HG03103 (cell line): ENCODE measurements at regions not wholly inside any gene's neighbourhood (a gene's known extent, or its start where the extent isn't known, plus 50 kb on each side); places are given as distances from the start of the nearest gene placed in this dataset.

ENCODE experiments used
- ATAC-seq: cut with Tn5 transposase; IDR thresholded peaks from one replicate; pipeline ENCODE4 v1.9.1; 2021; ENCODE audit warnings: low read depth; ENCODE audit not compliant: unreplicated experiment

DNA sequence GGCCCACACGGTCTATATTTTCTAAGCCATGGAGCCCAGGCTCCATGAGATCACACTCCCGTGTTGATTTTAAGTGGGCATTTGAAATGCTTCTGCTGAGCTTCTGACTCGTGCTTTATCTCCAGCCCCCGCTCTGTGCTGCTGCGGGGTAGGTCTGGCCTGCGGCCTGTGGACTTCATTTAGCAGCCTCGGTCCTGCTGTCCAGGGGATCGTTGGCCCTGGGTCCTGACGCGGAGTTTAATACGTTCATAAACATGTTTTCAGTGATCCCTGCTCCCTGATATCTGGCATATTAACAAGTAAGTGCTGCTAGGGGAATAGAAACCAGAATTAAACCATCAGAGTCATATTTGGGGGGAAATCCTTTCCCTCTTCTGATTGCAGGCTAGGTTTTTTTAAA is 540.3 kb upstream of the MGMT start:
- no peak for ATAC-seq

DNA sequence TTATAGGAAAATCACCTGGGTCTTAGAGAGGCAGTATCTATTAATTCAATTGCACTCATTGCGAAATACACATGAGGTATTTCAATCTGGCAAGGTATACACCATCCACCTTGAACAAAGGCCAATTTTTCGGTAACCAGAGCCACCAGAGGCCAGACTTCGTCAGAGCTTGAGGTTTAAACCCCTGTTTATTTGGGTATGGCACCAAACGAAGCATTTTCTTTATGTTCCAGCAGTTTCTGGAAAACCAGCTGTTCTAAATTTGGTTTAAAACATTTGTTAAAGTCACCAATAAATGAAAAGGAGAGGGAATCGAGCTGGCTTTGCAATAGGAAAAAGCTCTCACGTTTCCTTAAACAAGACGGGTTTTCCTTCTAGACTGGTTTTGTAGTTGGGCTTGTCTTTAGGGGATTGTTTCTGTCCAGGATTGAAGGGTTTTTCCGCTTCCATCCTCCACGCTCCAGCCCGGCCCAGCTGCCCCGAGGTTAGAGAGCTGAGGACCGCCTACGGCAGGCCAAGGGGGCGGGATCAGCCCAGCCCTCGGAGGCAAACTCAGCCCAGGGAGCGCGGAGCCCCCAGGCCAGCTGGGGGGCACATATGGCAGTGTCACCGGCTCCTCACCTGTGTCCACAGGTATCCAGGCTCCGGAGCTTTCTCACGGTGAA is 539.4 kb upstream of the MGMT start:
- ATAC-seq: no peak

DNA sequence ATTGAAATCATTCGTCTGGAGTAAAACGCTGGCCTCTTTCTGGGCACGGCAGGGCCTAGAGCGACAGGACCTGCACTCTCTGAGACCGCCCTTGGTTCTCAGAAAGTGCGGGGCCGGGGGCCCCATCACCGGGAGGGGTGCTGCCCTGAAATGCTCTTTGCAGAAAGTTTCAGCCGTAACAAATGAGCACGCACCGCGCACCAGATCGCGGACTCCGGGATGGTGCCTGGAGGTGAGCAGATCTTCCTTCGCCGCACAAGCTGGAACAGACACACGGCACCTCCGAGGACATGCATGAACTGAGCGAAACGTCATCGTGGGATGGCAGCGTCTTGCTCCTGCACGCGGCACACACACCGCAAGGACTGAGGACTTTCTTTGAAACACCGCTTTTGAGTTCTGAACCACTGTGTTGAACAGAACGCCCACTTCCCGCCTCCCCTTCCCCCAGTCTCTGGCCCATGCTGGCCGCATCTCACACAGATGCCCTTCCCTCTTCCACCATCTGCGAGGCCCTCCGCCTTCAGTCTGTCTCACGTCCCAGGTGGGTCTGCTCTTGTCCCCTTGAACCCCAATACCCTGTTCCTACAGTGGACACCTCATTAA is 538.7 kb upstream of the MGMT start:
- ATAC-seq: no peak

DNA sequence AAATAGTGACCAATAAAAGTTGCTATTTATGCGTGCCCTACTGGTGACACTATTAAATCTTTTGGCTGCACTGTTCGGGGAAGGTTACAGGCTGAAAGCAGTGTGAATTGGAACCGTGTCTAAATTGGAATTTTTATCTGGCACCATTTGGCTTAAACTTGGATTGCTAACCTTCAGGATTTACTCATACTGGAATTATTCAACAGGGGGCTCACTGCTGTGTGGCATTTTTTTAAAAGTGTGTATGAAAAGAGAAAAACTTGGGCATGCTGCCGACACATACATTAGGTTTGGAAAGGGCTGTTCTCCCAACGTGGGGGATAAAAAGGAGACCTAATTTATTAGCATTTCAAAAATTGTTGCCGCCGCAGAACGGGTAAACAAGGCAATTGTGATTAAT is 537.9 kb upstream of the MGMT start:
- ATAC-seq: no peak

DNA sequence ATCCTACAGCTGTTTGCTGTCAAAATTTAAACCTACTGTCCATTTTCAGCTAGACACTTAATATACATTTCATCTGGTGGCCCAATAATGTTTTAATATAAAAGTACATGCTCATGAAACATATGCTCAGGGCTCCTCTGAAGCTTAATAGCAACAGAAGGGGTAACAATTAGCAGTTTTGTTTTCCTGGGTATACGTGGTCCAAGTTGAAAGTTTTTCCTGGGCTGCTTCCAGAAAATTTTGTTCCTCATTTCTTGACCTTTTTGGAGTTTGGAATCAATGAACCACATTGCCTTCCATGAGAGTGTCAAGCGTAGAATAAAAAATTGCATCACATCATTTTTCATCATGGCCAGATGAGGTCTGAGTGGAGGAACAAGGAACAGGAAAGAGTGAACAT is 537.3 kb upstream of the MGMT start:
- ATAC-seq: no peak

DNA sequence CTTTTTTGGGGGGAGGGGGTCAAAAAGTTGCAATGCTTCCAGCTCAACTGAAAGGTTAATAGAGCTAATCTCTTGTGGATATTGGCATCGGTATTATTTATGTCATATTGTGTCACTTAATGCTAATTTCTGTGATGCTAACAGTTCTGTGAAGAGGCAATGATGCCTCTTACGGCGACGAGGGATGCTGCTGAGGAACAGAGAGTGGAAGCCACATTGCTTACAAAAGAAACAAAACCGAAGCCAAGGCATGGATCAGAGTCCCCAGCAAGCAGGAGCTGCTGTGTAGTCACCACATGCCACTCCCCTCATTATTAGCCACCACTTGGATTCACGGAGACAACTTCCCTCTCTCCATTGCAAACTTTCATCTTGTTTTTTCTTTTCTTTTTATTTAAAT is 536.5 kb upstream of the MGMT start:
- no peak for ATAC-seq

DNA sequence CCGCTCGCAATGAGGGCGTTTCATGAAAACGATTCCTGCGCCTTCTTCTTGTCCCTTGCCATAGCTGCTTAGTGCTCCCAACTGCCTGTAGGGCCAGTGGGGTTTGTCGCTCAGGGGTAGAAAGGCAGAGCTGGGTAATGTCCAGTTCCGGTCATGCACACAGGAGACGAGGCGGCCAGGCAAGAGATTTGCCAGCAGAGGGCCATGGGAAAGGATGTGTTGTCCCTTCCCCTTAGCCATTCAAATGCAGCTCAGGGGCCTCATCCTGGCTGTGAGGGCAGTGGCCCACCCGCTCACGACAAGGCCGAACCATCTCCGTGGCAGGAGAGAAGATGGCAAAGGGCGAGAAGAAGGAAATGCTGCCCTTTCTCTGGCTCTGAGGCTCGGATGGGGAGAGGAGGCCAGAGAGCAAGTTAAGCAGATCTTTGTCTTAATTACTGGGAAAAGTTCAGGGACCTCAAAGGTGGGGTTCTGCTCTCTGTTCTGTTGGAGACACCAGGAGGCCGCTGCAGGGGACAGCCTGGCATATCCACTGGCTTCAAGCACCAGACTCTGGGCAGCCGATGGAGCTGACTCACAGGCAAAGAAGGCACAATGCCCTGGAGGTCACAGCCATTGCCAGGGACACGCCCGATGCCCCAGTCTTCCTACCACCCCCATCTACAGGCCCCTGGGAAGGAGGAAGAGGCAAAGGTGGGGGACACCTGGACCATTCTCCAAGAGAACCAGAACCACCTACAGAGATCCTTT is 534.8 kb upstream of the MGMT start:
- ATAC-seq: no peak

DNA sequence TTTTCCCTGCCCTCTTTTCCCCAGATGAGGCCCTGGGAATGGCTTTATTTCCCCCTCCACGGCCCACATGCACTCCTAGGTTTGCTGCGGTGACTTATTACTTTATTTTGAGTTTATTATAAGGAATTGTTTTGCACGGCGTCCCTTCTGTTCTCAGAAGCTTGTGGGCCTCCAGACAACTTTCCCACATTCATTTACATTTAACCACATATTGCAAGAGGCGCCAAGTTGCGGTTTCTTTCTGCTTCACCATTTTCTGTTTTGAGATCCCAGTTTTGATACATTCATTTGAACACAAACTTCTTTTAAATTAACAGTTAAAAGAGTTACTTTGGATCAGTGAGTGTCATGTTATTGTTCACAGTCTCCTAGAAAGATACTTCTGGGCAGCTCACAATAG is 532.5 kb upstream of the MGMT start:
- ATAC-seq: no peak

DNA sequence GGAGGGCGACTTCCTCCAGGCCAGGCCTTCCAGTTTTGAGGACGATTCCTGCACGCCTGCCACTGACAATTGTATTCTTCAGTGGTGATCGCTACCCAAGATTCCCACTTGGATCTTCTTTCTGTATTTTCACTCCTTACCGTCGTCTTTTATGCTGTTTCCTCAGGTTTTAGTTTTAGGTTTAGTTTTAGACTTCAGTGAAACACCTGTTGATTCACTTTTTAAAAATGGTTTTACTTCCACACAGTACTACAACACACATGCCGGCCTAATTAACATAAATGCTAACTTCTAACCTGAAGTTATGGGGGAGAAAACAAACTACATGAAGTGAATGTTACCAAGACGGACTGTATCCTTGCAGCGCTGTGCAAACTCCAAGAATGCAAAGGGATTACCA is 530.6 kb upstream of the MGMT start:
- ATAC-seq: no peak

DNA sequence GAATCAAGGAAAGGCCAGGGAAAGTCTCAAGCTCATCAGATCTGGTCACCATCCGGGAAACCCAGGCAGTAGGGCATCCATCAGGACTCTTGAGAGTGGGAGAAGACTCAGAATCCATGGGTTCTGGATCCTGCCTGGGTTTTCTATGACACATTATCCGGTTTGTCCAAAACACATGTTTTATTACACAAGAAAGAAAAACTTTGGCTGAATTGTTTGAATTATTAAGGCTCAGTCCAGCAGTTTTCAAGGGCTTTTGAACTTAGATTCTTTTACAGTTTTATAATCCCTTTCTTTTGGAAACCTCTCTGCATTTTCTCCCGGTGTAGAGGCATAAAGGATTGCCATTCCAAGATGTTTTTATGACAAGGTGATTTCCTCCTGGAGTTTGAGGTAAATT is 528.5 kb upstream of the MGMT start:
- no peak for ATAC-seq

DNA sequence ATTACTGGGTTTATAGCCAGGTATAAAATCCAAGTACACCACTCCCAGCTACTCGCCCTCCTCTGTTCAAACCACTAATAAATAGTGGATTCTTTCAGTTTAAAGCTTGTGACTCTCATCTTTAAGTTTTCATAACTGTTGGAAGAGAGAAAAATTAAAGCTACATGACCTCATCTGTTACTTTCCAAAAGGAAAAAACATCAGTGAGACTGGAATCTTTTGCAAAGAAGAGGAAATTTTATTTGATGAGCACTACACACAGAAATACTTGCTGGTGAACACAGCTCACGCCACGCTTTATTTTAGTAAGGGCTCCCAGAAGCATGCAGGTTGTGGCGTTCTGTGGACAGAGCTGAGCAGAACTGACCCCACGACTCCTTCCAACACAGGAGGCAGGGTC is 527.0 kb upstream of the MGMT start:
- no peak for ATAC-seq

DNA sequence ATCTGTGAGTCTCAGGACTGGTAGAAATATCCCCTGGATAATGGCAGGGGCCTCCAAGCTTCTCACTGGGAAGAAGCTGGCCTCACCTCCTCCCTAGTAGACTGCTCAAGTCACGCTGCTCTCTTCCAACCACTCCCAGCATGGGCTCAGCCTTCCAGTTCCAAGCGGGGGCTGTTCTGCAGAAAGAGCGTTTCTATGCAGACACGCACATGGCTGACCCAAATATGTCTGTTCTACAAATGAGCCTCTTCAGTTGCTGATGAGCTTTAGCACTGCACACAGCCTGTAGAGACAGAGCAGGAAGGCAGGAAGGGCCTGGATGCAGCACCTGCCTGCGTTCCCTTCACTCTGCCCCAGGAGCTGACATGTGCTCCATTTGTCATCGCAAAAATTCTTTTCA is 523.9 kb upstream of the MGMT start:
- no peak for ATAC-seq

DNA sequence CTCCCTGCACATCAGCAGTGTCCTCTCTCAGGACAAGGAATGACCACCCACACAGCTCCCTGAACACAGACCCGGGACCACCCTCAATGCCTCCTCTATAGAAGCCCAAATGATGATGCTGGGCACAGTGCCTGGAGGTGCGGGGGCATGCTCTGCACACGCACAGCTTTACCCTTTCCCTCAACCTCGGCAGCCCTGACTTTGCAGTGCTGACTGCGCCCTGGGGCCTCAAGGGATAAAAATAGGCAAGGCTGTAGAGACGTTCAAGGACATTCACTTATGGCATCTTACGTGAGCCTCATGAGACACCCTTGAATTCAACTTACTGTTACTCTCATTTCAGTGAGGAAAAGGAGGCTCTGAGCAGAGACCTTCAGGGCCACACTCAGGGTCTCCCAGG is 521.6 kb upstream of the MGMT start:
- ATAC-seq: no peak

DNA sequence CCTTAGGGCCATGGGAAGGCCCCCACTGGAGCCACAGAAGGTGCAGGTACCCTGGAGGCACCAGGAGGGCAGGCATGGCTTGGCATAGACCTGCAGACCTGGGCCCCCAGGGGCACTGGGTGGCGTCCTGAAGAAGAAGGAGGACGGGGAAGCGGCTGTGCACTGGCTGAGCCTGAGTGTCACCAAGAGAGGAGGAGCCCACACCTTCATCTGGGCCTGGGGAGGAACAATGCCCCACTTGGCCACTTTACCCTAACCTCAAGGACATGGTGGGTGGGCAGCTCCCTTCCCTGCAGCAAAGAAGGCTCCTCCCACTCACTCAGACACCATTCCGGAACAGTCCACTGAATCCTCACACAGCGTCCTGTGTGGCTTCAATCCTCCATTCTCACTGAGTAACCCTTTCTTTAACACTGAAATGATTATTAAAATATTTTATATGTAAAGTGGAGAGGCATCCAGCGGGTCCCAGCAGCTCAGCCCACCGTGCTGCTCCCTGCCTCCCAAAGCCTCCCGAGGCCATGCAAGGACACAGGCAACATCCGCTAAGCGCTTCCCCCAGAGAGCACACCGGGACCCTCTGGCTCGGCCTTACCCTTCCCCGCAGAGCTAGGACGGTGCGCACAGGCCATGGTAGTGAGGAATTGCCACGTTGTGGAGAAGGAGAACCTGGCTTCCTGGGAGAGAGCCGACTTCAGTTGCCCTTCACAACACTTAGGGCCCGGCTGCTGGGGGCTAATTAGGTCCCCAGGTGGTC is 516.7 kb upstream of the MGMT start:
- no peak for ATAC-seq

DNA sequence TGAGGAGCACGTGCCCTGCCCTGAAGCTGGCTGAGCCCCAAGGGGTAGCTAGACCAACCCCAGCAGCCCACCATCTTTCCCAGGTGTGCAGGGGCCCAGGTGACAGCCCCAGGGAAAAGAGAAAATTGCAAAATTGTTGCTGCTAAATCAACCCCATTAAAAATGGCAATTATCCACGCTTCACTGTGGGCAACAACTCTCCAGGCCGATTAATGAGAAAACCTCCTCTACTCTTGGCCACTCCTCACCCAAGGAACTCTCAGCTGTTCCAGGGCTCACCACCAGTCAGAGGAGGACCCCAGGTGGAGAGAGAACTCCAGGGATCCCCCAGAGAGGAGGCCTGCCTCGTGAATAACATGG is 516.1 kb upstream of the MGMT start:
- no peak for ATAC-seq

DNA sequence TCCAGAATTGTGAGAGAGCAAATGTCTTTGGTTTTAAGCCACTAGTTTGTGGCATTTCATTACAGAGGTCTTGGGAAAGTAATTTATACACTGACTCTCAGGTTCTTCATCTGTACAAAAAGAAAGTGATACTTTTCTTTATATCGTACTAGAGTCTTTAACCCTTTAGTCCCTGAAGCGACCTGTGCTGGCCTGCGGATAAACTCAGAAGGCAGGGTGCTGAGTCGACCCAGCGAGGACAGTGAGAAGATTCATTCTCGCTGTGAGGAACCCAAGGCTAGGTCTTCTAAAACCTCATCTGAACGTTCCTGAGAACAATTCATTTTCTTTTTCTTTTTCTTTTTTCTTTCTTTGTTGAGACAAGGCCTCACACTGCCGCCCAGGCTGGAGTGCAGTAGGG is 514.2 kb upstream of the MGMT start:
- no peak for ATAC-seq

DNA sequence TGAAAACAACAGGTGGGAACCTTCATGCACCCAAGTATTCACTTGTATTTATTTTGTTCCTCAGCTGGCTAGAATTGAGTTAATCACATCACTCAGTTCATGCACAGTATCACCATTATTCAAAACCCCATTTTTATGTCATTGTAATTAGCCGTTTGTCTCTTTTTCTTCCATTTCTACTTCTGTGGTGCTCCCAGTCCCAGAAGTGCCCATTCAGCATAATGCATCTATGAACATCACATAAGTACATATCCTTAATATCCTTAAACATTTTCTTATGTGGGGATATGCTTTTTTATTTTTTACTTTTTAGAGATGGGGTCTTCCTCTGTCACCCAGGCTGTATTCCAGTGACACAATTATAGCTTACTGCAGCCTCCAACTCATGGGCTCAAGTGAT is 510.9 kb upstream of the MGMT start:
- no peak for ATAC-seq

DNA sequence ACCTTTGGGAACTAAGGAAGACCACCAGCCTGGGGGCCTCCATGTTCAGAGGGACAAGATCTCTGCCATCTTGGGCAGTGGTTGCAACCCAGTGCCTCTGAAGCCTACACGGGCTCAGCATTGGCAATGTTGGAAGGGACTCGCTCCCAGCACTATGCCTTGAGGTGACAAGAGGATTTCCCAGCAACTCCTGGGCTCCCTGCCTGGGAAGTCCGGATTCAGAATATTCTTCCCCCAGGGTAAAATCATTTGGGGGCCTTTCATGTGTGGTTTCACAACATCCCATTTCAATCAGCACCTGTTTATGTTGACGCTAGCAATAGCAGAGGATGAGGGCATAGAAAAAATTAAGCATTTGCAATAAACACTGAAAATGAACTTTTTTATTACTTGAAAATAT is 509.8 kb upstream of the MGMT start:
- ATAC-seq: no peak

DNA sequence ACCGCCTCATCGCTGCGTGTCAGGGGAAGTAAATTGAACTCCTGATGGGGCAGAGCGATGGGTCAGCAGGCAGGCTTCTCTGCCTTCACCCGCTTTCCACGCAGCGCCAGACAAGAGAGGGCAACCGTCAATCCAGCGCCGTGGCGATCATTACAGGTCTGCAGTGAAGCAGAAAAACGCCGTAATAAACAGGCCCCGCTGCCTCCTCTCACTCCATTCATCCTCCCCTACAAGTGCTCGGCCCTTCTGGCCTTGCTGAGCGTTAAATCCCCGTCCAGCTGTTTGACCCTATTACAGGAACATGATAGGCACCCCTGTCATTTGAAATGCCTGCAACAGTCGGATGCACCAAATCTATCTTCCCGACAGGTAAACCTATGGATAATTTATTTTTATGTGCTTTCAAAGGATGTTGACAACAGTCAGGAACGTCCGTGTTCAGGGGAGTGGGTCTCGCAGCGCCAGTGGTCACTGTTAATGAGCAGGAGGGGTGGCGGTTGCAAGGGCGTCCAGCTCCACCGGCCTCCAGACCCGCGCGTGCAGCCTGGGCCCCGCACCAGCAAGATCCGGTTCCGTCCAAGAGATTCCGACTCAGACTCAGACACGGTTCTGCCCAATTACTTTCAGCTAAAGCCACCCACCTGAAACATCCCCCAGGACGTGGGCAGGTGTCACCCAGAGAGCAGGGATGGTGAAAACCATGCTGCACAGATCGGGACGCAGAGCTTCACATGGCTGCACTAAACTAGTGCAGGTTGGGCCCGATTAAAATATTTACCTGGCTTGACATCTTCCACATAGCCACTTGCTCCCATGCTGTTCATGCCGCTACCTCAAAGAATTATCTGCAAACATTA is 508.0 kb upstream of the MGMT start:
- ATAC-seq: no peak

DNA sequence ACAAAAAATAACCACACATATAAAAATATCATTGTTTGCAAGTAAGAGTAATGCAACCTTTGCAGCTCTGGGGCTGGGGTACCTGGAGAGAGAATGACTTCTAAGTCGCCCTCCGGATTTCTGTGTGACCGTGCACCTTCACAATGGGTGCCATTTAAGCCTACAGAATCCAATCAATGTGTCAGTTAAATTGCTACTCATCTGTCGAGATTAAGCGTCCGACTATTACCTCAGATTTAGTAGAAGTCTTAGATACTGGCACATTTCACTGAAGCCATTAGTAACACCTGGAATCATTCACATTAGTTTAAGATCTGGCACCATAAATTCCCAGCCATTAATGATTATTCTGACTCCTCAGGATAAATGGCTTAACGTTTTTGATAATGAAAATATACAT is 507.3 kb upstream of the MGMT start:
- ATAC-seq: no peak

DNA sequence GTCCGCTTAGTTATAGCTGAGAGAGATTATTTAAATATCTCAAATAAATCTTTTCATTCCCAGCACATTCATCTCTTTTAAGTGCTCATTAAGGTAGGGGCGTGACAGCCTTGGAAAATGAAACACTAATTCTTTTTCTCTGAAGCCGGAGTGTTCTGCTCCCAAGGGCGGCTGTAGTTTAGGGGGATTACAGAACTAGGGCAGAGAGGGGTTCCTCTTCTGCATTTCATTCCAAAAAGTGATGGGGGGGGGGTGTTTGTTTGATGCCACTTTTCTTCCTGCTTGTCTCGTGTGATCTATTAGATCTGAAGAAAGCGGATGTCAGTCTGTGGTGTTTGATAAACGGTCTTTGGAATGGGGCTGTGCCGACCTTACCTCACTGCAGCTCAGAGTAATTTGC is 506.5 kb upstream of the MGMT start:
- no peak for ATAC-seq
